ENCODE measurements at regions not wholly inside any gene's neighbourhood (a gene's known extent, or its start where the extent isn't known, plus 50 kb on each side); places are given as distances from the start of the nearest gene placed in this dataset.

- Histone ChIP-seq H3K4me1 (replicated peaks in 1 of 2; ENCODE audit: control insufficient read depth in 2 of 2, insufficient read depth in 2 of 2, low read length in 2 of 2) (peaks cover 8 to 20% of the 10 kb centered on the region in 2 experiments; a peak in 4 of 5 replicates), H3K9ac (ENCODE audit: insufficient read depth in 1 of 2, low read depth in 2 of 2, low read length in 2 of 2) (peak overlapping the region in 1 of 2 experiments; percentile 70; a peak in 2 of 4 replicates), H3K36me3 (ENCODE audit: control insufficient read depth, insufficient read depth, low read length) (no peaks in the 10 kb centered on the region), H3K27ac (ENCODE audit: extremely low read depth, low read depth, low read length) (no peak overlapping the region), H3K9me1 (ENCODE audit: control insufficient read depth, insufficient read depth, low read length) (no peaks in the 10 kb centered on the region), H4K20me1 (replicated peaks; ENCODE audit: control insufficient read depth, insufficient read depth, low read length) (no peaks in the 10 kb centered on the region), H2AFZ (ENCODE audit: low read depth, low read length) (no peak overlapping the region), H3K4me3 (no peak overlapping the region), H3K27me3 (ENCODE audit: control insufficient read depth in 2 of 2, insufficient read depth in 2 of 2, low read length in 2 of 2) (peaks cover 0 to 5% of the 10 kb centered on the region in 2 experiments; a peak in 3 of 5 replicates), H3K4me2 (ENCODE audit: insufficient read depth, low read length) (no peak overlapping the region), H3K9me3 (replicated peaks; ENCODE audit: control insufficient read depth, insufficient read depth, low read depth, low read length) (no peaks in the 10 kb centered on the region), H3K79me2 (ENCODE audit: control insufficient read depth, insufficient read depth, low read length) (no peaks in the 10 kb centered on the region)
- no TSS peak for BruUV-seq (replicated peaks)
- DNase-seq (ENCODE audit: extremely low read depth in 1 of 4, low spot score in 3 of 4), result no peak
- FAIRE-seq, result no peak
- ChIA-PET CTCF (ENCODE audit: low intra/inter-chr PET ratio) (interaction anchor here (0.6 kb wide), 1 partner anchor 8 kb away, joined by 3 read pairs; no protein-coding TSS in a partner anchor), POLR2A (interaction anchor here (0.8 to 1.3 kb wide), 2 partner anchors 8 to 9 kb away, joined by 3 read pairs; no protein-coding TSS in a partner anchor)
- in situ Hi-C loops (cut with MboI) (no loop called here), intact Hi-C loops (cut with micrococcal nuclease) (no loop called here)
- TF ChIP-seq, protein P1, sequence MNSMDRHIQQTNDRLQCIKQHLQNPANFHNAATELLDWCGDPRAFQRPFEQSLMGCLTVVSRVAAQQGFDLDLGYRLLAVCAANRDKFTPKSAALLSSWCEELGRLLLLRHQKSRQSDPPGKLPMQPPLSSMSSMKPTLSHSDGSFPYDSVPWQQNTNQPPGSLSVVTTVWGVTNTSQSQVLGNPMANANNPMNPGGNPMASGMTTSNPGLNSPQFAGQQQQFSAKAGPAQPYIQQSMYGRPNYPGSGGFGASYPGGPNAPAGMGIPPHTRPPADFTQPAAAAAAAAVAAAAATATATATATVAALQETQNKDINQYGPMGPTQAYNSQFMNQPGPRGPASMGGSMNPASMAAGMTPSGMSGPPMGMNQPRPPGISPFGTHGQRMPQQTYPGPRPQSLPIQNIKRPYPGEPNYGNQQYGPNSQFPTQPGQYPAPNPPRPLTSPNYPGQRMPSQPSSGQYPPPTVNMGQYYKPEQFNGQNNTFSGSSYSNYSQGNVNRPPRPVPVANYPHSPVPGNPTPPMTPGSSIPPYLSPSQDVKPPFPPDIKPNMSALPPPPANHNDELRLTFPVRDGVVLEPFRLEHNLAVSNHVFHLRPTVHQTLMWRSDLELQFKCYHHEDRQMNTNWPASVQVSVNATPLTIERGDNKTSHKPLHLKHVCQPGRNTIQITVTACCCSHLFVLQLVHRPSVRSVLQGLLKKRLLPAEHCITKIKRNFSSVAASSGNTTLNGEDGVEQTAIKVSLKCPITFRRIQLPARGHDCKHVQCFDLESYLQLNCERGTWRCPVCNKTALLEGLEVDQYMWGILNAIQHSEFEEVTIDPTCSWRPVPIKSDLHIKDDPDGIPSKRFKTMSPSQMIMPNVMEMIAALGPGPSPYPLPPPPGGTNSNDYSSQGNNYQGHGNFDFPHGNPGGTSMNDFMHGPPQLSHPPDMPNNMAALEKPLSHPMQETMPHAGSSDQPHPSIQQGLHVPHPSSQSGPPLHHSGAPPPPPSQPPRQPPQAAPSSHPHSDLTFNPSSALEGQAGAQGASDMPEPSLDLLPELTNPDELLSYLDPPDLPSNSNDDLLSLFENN (IDR thresholded peaks at IDR 0.05; ENCODE audit: low read depth in 2 of 2, low read length in 2 of 2), result no peak
- TF ChIP-seq ZNF57 (CRISPR knock-in tag; IDR thresholded peaks at IDR 0.05) (no peak), SOX6 (IDR thresholded peaks at IDR 0.05) (no peak)
- ATAC-seq, result 0 out of 3 replicates have a peak, but pooled peaks have one; percentile 16
- 57% methylated on average over 23 of the region's 23 CpGs for WGBS (ENCODE audit: insufficient coverage, low coverage, missing lambda C conversion rate)
Measured at GRCh38 chr1:38558500-38559445, 300.8 kb downstream of the RRAGC start.

All from K562 (cell line).